Occipital lobe (tissue), 1 donor: ENCODE measurements at regions not wholly inside any gene's neighbourhood (a gene's known extent, or its start where the extent isn't known, plus 50 kb on each side); places are given as distances from the start of the nearest gene placed in this dataset.
A peak's percentile ranks its signal among the peaks of the same experiment; 100 is the strongest.
"Not testable (repeated sequence)": the region's sequence is repeated elsewhere in the genome, so short reads cannot be mapped to it uniquely, and the experiment has no call there.

Experiments used
- DNase-seq: peaks from one replicate; lab custom pipeline; 2025; lab: John Stamatoyannopoulos, UW

- peak; percentile 11 for DNase-seq
These were observed 204.4 kb downstream of the TMX1 start for GRCh38 chr14:51444353-51445000.

GRCh38 chr14:51445001-51445390 is 204.9 kb downstream of the TMX1 start:
- DNase-seq = no peak

GRCh38 chr14:51446771-51447170 is 204.9 kb upstream of the FRMD6 start:
- no peak for DNase-seq

GRCh38 chr14:51447411-51447810 is 204.3 kb upstream of the FRMD6 start:
- no peak for DNase-seq

GRCh38 chr14:51448831-51449670 is 202.7 kb upstream of the FRMD6 start:
- no peak for DNase-seq

- DNase-seq = no peak
These were observed 202.0 kb upstream of the FRMD6 start for GRCh38 chr14:51449681-51450080.

- DNase-seq = no peak
These were observed 200.1 kb upstream of the FRMD6 start for GRCh38 chr14:51451561-51451960.

GRCh38 chr14:51453869-51454268 is 197.8 kb upstream of the FRMD6 start:
- peak; percentile 30 for DNase-seq

- no peak for DNase-seq
These were observed 197.4 kb upstream of the FRMD6 start for GRCh38 chr14:51454351-51454750.

GRCh38 chr14:51455041-51455835 is 196.5 kb upstream of the FRMD6 start:
- DNase-seq = no peak

GRCh38 chr14:51457843-51458562 is 193.7 kb upstream of the FRMD6 start:
- no peak for DNase-seq

GRCh38 chr14:51458563-51458955 is 193.2 kb upstream of the FRMD6 start:
- DNase-seq = no peak

- no peak for DNase-seq
These were observed 191.7 kb upstream of the FRMD6 start for GRCh38 chr14:51460011-51460410.

GRCh38 chr14:51462182-51462581 is 189.5 kb upstream of the FRMD6 start:
- no peak for DNase-seq

- no peak for DNase-seq
These were observed 189.0 kb upstream of the FRMD6 start for GRCh38 chr14:51462706-51463105.

GRCh38 chr14:51463461-51463860 is 188.2 kb upstream of the FRMD6 start:
- no peak for DNase-seq

- no peak for DNase-seq
These were observed 187.3 kb upstream of the FRMD6 start for GRCh38 chr14:51464411-51464810.

- DNase-seq = no peak
These were observed 186.2 kb upstream of the FRMD6 start for GRCh38 chr14:51465486-51465885.

- not testable (repeated sequence) for DNase-seq
These were observed 184.3 kb upstream of the FRMD6 start for GRCh38 chr14:51467392-51467791.

- DNase-seq = no peak
These were observed 183.2 kb upstream of the FRMD6 start for GRCh38 chr14:51468523-51468922.

GRCh38 chr14:51472881-51473280 is 178.8 kb upstream of the FRMD6 start:
- no peak for DNase-seq

- DNase-seq = no peak
These were observed 178.4 kb upstream of the FRMD6 start for GRCh38 chr14:51473351-51473750.
